SK-N-SH treated with all-trans-retinoic acid at 6 μM for 48 hours (cell line): ENCODE measurements at regions not wholly inside any gene's neighbourhood (a gene's known extent, or its start where the extent isn't known, plus 50 kb on each side); places are given as distances from the start of the nearest gene placed in this dataset.

Source experiments
- ATAC-seq: fragments of 200-7000 bp; cut with Tn5 transposase; 3 replicates; pipeline ENCODE4 v1.9.1; 2020; ENCODE audit warnings: mild to moderate bottlenecking, moderate library complexity
- ARNTL ChIP-seq: fragments of 450-650 bp; formaldehyde crosslinking; IDR thresholded peaks from 2 replicates; pipeline ENCODE4 v1.5.0; 2020; ENCODE audit warnings: low read depth, mild to moderate bottlenecking, moderate library complexity, borderline replicate concordance
- BACH2 ChIP-seq: fragments of 250-450 bp; sonication (Bioruptor Pico); IDR thresholded peaks from 2 replicates; pipeline ENCODE4 v1.9.0; 2021; ENCODE audit warnings: mild to moderate bottlenecking, borderline replicate concordance
- ESRRG ChIP-seq: fragments of 250-450 bp; sonication (Bioruptor Pico); IDR thresholded peaks from 2 replicates; pipeline ENCODE4 v1.6.1; 2021; ENCODE audit warnings: mild to moderate bottlenecking
- ISL1 ChIP-seq: fragments of 250-450 bp; sonication (Bioruptor Pico); IDR thresholded peaks from 2 replicates; pipeline ENCODE4 v2.1.2; 2022; ENCODE audit warnings: mild to moderate bottlenecking, moderate library complexity
- OSR1 ChIP-seq: fragments of 250-450 bp; sonication (Bioruptor Pico); IDR thresholded peaks from 2 replicates; pipeline ENCODE4 v1.8.0; 2022; ENCODE audit warnings: moderate library complexity, mild to moderate bottlenecking, inconsistent platforms
- RARB ChIP-seq: fragments of 250-450 bp; sonication (Bioruptor Pico); IDR thresholded peaks from 2 replicates; pipeline ENCODE4 v1.8.0; 2021; ENCODE audit warnings: mild to moderate bottlenecking, moderate library complexity
- SNAI2 ChIP-seq: fragments of 250-450 bp; sonication (Bioruptor Pico); IDR thresholded peaks from 2 replicates; pipeline ENCODE4 v1.5.0; 2020; ENCODE audit warnings: mild to moderate bottlenecking, moderate library complexity
- TCF4 ChIP-seq: fragments of 250-450 bp; sonication (Bioruptor Pico); IDR thresholded peaks from 2 replicates; pipeline ENCODE4 v1.8.0; 2021; ENCODE audit warnings: mild to moderate bottlenecking, moderate library complexity, borderline replicate concordance
- TOX ChIP-seq: fragments of 250-450 bp; sonication (Bioruptor Pico); IDR thresholded peaks from 2 replicates; pipeline ENCODE4 v1.8.0; 2021; ENCODE audit warnings: mild to moderate bottlenecking, moderate library complexity, borderline replicate concordance
- ZC3H10 ChIP-seq: fragments of 250-450 bp; sonication (Bioruptor Pico); IDR thresholded peaks from 2 replicates; pipeline ENCODE4 v1.5.1; 2021; ENCODE audit warnings: mild to moderate bottlenecking, moderate library complexity
- ZFP3 ChIP-seq: fragments of 250-450 bp; sonication (Bioruptor Pico); IDR thresholded peaks from 2 replicates; pipeline ENCODE4 v1.5.0; 2020; ENCODE audit warnings: mild to moderate bottlenecking, moderate library complexity
- ZFP30 ChIP-seq: fragments of 450-650 bp; formaldehyde crosslinking; IDR thresholded peaks from 2 replicates; pipeline ENCODE4 v1.5.0; 2022; ENCODE audit warnings: mild to moderate bottlenecking, moderate library complexity
- ZNF565 ChIP-seq: fragments of 450-650 bp; formaldehyde crosslinking; conservative IDR thresholded peaks from 2 replicates; pipeline ENCODE4 v1.5.0; 2020; ENCODE audit warnings: low read depth, mild to moderate bottlenecking, moderate library complexity
- ZNF70 ChIP-seq: fragments of 450-650 bp; formaldehyde crosslinking; IDR thresholded peaks from 2 replicates; pipeline ENCODE4 v1.5.0; 2020; ENCODE audit warnings: mild to moderate bottlenecking, moderate library complexity
- ZNF8 ChIP-seq: fragments of 450-650 bp; formaldehyde crosslinking; IDR thresholded peaks from 2 replicates; pipeline ENCODE4 v1.5.0; 2020; ENCODE audit warnings: mild to moderate bottlenecking, moderate library complexity
- TF ChIP-seq, protein P1 (sequence below): fragments of 250-450 bp; sonication (Bioruptor Pico); IDR thresholded peaks from 2 replicates; pipeline ENCODE4 v1.5.1; 2021; ENCODE audit warnings: mild to moderate bottlenecking, moderate library complexity
- TF ChIP-seq, protein P2 (sequence below): fragments of 250-450 bp; sonication (Bioruptor Pico); IDR thresholded peaks from 2 replicates; pipeline ENCODE4 v1.8.0; 2021; ENCODE audit warnings: low read depth, mild to moderate bottlenecking, moderate library complexity, borderline replicate concordance
- TF ChIP-seq, protein P3 (sequence below): fragments of 250-450 bp; sonication (Bioruptor Pico); IDR thresholded peaks from 2 replicates; pipeline ENCODE4 v1.5.0; 2020; ENCODE audit warnings: mild to moderate bottlenecking, moderate library complexity
- TF ChIP-seq, protein P4 (sequence below): fragments of 250-450 bp; sonication (Bioruptor Pico); IDR thresholded peaks from 2 replicates; pipeline ENCODE4 v1.8.0; 2020; ENCODE audit warnings: mild to moderate bottlenecking, moderate library complexity, borderline replicate concordance

DNA sequence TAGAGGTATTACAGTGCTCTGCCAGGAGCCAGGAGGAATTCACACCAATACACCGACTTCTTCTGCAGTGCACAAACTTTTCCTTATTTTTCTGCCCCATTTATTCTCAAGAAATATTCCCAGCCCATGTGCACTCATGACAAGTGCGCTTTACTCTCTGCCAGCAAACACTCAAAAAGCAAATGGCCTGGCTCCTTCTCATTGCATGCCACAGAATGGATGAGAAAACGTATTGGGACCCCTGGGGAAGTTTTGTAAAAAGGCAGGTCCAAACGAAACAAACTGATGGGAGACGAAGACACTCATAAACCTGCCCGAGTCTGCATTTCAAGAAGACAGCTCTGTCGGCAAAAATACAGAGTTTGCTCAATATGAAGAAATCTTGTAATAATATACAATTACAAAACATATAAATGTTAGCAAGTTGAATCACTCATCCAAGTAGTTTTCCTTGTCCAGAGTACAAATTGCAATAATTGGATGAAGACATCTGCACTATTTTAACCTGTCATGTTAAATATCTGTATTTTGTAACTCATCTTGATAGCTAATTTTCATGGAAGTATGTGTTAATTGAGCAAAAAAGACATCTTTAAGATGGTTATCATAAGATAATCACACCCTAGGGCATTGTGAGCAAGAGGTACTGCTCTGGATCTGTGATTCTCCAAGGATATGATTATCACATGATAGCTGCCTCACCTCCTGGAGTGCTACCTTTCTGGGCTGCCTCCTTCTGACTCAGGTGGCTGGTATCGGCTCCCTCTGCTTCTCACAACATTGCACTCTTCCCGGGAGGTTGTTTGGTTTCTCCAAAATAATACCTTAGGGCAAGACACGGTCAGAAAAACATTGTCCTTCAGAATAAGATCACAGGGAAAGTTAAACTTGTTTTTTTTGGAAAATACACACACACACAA is 260.8 kb upstream of the G2E3 start:
- ATAC-seq = no peak; the same call in 2 of the 3 replicates
- TF ChIP-seq OSR1 (CRISPR knock-in tag) (no peak), ESRRG (CRISPR knock-in tag) (no peak), ZC3H10 (no peak), TCF4 (CRISPR knock-in tag) (no peak), ARNTL (CRISPR knock-in tag) (no peak), ISL1 (CRISPR knock-in tag) (no peak), ZFP3 (CRISPR knock-in tag) (no peak), ZNF70 (no peak), BACH2 (CRISPR knock-in tag) (no peak), ZFP30 (CRISPR knock-in tag) (no peak), ZNF8 (CRISPR knock-in tag) (no peak), RARB (CRISPR knock-in tag) (no peak), SNAI2 (CRISPR knock-in tag) (no peak), ZNF565 (no peak)
- TF ChIP-seq, protein P1, sequence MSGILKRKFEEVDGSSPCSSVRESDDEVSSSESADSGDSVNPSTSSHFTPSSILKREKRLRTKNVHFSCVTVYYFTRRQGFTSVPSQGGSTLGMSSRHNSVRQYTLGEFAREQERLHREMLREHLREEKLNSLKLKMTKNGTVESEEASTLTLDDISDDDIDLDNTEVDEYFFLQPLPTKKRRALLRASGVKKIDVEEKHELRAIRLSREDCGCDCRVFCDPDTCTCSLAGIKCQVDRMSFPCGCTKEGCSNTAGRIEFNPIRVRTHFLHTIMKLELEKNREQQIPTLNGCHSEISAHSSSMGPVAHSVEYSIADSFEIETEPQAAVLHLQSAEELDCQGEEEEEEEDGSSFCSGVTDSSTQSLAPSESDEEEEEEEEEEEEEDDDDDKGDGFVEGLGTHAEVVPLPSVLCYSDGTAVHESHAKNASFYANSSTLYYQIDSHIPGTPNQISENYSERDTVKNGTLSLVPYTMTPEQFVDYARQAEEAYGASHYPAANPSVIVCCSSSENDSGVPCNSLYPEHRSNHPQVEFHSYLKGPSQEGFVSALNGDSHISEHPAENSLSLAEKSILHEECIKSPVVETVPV (CRISPR knock-in tag) = no peak
- TF ChIP-seq, protein P2, sequence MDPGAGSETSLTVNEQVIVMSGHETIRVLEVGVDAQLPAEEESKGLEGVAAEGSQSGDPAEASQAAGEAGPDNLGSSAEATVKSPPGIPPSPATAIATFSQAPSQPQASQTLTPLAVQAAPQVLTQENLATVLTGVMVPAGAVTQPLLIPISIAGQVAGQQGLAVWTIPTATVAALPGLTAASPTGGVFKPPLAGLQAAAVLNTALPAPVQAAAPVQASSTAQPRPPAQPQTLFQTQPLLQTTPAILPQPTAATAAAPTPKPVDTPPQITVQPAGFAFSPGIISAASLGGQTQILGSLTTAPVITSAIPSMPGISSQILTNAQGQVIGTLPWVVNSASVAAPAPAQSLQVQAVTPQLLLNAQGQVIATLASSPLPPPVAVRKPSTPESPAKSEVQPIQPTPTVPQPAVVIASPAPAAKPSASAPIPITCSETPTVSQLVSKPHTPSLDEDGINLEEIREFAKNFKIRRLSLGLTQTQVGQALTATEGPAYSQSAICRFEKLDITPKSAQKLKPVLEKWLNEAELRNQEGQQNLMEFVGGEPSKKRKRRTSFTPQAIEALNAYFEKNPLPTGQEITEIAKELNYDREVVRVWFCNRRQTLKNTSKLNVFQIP (CRISPR knock-in tag) = no peak
- TF ChIP-seq, protein P3, sequence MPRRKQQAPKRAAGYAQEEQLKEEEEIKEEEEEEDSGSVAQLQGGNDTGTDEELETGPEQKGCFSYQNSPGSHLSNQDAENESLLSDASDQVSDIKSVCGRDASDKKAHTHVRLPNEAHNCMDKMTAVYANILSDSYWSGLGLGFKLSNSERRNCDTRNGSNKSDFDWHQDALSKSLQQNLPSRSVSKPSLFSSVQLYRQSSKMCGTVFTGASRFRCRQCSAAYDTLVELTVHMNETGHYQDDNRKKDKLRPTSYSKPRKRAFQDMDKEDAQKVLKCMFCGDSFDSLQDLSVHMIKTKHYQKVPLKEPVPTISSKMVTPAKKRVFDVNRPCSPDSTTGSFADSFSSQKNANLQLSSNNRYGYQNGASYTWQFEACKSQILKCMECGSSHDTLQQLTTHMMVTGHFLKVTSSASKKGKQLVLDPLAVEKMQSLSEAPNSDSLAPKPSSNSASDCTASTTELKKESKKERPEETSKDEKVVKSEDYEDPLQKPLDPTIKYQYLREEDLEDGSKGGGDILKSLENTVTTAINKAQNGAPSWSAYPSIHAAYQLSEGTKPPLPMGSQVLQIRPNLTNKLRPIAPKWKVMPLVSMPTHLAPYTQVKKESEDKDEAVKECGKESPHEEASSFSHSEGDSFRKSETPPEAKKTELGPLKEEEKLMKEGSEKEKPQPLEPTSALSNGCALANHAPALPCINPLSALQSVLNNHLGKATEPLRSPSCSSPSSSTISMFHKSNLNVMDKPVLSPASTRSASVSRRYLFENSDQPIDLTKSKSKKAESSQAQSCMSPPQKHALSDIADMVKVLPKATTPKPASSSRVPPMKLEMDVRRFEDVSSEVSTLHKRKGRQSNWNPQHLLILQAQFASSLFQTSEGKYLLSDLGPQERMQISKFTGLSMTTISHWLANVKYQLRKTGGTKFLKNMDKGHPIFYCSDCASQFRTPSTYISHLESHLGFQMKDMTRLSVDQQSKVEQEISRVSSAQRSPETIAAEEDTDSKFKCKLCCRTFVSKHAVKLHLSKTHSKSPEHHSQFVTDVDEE (CRISPR knock-in tag) = no peak
- TF ChIP-seq, protein P4, sequence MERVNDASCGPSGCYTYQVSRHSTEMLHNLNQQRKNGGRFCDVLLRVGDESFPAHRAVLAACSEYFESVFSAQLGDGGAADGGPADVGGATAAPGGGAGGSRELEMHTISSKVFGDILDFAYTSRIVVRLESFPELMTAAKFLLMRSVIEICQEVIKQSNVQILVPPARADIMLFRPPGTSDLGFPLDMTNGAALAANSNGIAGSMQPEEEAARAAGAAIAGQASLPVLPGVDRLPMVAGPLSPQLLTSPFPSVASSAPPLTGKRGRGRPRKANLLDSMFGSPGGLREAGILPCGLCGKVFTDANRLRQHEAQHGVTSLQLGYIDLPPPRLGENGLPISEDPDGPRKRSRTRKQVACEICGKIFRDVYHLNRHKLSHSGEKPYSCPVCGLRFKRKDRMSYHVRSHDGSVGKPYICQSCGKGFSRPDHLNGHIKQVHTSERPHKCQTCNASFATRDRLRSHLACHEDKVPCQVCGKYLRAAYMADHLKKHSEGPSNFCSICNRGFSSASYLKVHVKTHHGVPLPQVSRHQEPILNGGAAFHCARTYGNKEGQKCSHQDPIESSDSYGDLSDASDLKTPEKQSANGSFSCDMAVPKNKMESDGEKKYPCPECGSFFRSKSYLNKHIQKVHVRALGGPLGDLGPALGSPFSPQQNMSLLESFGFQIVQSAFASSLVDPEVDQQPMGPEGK (CRISPR knock-in tag) = no peak

DNA sequence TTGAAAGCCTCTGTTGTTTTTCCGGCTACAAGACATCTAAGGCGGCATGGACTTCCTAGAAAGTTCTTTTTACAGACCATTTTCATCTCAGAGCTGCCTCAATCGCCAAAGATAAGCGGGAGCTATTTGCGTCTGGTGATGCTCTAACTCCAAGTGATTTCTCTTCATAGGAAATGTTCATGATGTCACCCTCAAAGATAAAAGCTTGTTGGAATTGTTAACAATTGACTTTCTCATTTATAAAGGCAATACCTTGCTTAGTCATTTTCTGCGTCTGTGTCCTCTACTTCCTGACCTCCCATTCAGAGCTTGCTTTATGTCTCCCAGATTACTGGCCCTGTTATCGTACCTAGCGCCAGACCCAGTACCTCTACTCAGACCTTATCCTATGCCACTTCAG is 259.0 kb upstream of the G2E3 start:
- no peak for ATAC-seq
- TF ChIP-seq SNAI2 (CRISPR knock-in tag) (no peak), ARNTL (CRISPR knock-in tag) (no peak), ZC3H10 (no peak), ZNF565 (no peak), ZNF8 (CRISPR knock-in tag) (no peak), TCF4 (CRISPR knock-in tag) (no peak), RARB (CRISPR knock-in tag) (no peak), OSR1 (CRISPR knock-in tag) (no peak), TOX (CRISPR knock-in tag) (no peak), ZFP30 (CRISPR knock-in tag) (no peak)
- TF ChIP-seq, protein P1 (CRISPR knock-in tag) = no peak
- TF ChIP-seq, protein P2 (CRISPR knock-in tag) = no peak
